Hippocampal formation (tissue), 2 donors: ENCODE measurements at regions not wholly inside any gene's neighbourhood (a gene's known extent, or its start where the extent isn't known, plus 50 kb on each side); places are given as distances from the start of the nearest gene placed in this dataset.
"Not testable (repeated sequence)": the region's sequence is repeated elsewhere in the genome, so short reads cannot be mapped to it uniquely, and the experiment has no call there.

ENCODE experiments used
- DNase-seq, 2 donors: peaks; one replicate each; lab custom pipeline; 2025; lab: John Stamatoyannopoulos, UW

DNA sequence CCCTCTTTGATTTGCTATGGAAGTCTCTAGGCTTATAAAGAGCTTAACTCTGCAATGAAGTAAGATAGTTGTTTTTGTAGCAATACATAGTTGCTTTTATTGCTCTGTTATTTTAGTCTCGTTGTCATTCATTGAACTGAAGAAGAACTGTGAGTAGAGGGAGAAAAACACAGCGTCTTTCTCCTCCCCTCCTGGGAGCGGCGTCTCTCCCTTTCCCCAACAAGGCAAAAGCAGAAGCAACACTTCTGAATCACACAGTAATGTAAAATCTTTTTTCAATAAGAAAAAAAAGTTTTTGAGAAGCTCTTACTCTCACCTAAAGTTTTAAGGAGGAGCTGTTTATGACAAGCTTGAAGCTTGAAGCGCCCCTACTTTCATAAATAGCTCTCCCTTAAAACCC, 119.3 kb upstream of the SLC7A14 start:
- DNase-seq, result no peak

DNA sequence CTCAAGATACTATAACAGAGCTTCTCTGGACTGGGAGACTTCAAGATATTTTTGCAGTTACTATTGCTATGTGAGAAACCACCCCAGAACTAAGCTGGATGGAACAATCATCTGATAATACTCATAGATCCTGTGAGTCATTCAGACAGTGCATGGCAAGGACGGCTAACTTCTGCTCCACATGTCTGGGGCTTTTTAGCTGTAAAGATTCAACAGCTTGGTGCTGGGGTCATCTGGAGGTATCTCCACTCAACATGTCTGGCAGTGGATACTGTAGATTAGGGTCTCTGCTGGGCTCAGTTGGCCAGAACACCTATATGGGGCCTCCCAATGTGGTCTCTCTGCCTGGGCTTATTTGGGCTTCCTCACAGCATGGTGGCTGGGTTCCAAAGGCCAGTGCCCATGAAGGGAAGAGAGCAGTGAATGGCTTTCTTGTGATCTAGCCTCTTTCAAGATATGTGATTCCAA, 117.3 kb upstream of the SLC7A14 start:
- no peak for DNase-seq

DNA sequence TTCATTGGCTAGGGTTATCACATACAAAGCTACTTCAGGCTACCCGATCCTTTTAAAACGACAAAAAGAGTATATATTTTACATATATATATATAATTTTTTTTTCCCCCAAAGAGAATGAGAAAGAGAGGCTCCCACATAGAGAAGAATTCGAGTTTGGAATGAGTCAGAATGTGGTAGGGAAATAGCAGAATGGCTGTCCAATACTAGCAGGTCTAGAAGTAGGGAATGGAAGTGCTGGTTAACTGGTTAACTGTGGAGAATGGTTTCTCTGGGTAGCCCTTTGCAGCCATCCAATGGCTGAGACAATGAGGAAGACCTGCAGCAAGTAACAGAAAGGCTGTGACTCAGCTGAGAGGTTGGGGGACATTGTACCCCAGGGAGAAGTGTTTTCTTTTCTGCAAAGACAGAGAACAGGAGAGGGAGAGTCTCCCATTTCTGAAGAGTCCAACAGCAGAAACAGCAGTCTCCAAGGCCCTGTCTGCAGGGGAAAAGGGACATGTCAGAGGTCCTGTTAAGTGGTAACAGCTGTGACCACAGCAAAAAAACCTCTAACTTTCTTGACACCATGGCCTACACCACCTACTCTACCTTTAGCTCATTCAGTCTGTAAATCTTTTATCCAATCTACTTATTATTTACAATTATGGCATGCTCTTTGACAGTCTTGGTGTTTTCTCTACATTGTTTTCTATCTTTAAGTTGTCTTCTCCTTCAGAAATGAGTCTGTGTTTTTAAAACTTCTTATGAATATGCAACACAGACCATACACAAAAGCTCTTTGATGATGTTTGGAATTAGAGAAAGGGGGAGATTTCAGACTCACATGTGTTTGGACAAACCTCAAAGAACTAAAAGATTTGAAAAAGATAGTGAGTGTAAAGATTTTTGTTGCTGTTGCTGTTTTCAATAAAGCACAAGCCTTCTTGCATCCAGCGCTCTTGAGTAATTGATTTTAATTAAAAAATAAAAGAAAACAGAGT, 116.1 kb upstream of the SLC7A14 start:
- no peak for DNase-seq

DNA sequence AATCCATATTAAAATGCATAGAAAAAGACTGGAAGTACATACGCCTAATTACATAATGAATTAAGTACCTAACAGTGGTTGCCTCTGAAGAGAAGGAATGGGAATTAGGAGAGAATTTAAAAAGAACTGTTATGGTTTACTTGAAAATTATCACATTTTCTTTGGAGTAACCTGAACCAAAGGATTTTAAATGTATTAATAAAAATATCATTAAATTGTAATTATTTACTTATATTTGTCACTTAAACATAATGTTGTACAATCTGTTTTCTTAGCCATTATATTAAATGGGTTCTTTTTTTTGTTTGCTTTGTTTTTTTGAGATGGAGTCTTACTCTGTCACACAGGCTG, 114.2 kb upstream of the SLC7A14 start:
- DNase-seq, result no peak

DNA sequence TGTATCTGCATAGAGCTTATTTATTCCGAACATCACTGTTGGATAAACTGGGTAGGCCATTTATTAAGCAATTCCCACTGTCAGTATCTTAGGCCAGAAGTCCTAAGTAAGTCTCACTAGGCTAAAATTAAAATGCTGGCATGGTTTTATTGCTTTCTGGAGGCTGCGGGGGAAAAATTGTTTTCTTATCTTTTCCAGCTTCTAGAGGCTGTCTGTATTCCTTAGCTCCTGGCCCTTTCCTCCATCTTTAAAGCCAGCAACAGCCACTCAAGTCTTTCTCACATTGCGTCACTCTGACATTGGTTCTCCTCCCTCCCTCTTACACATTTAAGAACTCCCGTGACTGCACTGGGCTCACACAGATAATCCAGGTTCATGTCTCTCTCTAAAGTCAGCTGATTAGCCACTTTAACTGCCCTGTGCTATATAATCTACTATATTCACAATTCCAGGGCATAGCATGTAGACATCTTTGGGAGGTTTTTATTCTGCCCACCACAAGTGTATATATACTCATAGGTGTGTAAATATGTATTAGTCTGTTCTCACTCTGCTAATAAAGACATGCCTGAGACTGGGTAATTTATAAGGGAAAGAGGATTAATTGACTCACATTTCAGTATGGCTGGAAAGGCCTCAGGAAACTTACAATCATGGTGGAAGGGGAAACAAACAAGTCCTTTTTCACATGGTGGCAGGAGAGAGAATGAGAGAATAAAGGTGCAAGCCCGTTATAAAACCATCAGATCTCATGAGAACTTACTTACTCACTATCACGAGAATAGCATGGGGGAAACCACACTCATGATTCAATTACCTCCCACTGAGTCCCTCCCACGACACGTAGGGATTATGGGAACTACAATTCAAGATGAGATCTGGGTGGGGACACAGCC, 113.5 kb upstream of the SLC7A14 start:
- no peak for DNase-seq

DNA sequence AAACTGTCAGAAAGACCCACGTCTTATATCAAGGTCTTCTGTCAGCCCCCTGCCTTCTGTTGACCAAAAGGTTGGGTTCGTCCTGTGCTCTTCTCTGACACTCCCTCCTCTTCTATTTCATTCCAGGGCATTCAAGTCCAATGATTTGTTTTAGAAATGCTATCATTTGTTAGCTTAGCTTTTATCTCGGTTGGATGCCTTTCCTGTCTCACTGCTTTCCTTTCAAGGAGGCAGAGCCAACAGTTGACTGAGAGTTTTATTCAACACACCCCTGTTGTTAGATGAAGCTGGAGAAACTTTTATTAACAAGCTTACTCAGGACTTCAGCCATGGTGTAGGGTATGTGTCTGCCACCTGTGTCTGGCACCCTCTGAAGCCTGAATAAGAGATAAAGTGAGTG, 112.0 kb upstream of the SLC7A14 start:
- DNase-seq, result no peak

DNA sequence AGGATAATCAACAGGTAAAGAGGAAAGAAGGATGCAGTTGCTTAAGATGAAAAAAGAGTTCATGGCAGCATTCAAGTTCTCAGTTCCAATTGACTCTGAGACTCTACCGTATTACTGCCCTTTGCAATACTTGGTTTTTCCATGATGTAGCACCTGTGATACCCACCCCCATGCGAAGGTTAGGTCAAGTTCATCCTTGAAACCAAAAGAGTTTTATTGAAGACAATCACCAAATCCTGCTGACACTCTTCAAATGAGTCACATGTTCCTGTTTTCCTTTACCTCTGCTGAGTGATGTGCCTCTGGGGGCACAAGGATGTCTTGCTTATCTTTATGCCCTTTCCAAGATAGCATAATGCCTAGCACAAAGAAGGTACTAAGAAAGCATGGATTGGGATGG, 111.3 kb upstream of the SLC7A14 start:
- no peak for DNase-seq

DNA sequence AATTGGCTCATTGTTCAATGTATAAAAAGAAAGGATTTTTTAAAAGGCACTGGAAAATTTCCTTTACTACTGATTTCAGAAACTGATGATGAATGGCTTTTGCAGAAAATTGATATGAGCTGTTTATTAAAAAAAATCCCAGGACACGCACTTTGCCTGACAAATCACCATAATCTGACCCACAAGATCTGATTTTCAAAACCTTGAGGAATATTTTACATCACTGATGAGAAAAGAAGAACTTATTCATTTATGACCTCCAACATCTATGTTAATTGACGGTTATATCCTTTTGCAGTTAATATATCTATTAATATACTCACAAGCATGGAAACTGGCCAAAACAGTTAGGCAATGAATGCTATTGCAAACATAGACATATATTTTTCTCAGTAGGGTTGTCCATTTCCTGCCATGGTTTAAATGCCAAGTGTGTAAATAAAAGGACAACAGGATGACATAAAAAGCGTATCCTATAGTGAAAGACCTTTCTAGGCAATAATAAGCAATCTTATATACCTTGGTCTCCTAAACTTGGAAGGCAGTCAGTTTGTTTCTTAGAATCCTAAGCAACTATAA, 109.7 kb upstream of the SLC7A14 start:
- no peak for DNase-seq

DNA sequence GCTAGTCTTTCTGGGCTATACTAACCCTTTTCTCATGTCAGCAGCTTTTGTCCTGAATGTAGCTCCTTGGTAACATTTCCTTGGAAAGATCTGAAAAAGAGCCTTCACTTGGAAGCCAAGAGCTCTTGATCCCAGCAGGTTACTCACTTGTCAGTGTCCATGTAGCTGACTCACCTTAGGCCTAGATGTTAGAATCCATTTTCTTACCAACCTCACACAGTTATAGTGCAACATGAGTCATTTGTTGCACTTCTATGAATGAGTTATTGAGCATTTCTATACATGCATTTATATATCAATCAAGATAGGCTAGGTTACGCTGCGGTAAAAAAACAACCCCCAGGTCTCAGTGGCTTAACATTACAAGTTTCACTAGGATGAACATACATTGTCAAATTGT, 106.8 kb upstream of the SLC7A14 start:
- DNase-seq, result no peak

DNA sequence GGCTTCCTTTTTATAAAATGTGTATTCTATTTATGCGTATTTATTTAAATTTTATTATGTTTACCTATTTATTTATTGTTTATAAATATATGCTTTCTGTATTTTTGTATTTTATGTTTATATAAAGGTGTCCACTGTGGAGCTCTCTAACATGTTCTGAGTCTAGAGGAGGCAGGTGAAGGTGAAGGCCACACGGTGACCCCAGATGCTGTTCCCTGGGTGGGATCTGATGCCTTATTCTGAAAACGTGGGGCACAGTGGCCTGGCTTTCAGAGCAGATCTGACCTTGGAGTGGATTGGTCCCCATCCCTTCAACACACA, 104.7 kb upstream of the SLC7A14 start:
- no peak for DNase-seq

DNA sequence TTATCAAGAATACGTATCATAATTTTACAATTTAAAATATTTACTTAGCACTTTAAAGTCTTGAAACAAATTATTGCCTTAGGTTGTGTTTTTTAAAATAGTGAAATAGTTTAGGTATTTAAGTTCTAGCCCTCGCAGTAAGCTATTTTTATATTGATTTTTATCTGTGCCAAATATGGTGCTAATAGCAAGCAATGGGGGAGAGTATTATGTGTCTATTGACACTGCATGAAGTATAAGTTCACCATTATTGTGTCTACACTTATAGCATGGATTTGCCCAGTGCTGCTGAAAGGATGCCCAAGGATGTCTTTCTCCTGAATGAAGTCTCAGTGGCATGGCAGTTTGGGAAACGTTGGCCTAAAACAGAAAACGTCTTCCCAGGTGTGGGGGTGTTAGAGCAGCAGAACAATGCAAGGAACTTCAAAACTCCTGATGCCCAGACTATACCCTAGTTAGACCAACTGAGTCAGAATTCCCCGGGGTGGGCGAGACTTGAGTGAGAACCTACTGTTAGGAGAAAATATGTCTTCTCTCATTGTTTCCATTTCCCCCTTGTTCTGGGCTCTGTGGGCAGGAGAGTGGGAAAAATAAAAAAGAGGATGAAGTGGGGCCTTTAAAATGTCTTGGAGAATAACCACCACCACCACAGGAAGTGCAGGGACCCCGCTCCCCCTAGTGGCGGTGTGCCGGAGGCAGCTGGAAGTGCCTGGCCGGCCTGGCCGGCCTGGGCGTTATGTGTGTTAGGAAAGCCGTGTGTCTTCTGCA, 104.2 kb upstream of the SLC7A14 start:
- peak; percentile 31 to 60 for DNase-seq

DNA sequence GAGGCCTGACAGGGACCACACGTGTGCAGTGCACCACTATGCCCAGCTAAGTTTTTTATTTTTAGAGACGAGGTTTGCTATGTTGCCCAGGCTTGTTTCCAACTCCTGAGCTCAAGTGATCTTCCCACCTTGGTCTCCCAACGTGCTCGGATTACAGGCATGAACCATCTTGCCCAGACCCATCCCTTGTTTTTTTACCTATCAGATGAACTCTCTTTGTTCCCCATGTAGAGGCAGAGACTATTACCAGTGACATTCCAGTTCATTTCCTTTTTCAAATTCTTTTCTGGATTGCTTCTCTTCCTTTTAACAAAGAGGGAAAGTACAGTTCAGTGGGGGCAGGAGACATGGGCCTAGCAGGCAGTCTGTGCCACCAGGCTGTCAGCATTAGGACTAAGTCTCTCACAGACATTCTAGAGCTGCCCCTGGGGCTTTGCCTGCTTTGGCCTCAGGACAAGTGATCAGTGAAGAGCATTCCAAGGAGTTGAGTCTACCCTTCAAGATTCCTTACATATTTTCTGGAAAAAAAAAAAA, 103.5 kb upstream of the SLC7A14 start:
- DNase-seq, result no peak

DNA sequence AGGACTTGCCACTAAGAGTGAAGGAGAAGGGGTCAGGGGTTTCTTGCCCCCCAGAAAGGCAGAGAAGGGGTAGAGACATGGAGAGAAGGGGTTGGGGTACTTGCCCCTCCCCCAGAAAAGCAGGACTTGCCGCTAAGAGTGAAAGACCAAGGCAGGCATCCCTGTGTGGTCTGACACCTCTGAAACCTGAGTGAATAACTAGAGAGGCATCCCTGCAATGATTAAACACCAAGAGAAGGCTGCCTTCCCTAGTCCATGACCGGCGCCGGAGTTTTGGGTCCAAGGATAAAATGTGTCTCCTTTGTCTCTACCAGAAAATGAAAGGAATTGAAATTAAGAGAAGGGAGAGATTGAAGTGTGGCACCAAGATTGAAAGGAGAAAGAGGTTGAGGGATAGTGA, 102.3 kb upstream of the SLC7A14 start:
- DNase-seq, result not testable (repeated sequence)

DNA sequence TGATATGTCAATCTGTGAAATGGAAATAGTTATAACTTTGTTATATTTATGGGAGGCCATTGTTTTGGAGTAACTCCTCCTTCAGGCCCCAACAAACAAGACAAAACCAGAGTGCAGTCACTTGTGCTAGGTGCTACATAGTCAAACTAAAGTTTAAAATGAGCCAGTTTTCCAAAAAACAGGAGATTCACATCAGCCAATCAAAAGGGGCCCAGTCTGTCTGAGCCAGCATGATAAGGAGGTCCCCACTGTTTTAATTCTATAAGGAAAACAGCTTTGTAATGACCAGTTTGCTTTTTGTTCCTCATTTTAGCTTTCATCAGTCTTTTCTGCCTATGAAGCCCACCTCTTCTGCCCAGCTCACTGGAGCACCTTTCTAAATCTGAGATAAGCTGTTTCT, 94.7 kb upstream of the SLC7A14 start:
- DNase-seq, result no peak

DNA sequence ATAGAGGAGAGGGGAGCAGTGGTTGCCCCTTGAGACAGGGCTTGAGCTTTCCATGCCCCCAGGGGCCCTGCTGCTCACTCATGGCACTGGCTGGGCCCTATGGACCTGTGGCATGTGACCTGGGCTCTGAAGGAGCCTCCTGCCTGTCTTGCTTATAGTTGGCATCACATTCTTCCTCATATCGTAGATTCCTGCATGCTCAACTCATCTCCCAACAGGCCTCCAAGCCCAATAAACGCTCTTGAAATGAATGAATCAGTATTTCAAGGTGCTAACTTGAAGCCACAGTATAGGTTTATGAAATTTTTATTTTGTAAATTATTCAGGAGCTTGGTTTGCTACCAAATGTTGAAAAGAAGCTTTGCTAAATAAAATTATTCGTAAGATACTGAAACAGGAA, 93.3 kb upstream of the SLC7A14 start:
- no peak for DNase-seq

DNA sequence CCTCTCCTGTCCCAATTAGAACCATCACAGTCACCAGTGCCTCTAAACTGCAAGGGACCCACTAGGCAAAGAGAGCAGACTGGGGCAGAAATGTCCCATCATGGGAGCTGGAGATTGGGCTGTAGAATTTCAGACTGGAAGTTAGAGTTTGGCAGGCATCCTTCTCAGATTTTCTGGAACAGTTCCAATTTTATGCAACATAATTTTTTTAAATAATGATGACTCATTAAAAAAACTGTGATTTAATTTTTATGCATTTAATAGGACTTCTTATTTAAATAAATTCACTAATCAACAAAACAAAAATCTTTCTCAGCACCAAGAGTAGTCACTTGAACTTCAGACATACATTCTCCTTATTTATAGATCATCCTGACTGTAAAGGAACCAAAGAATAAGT, 84.6 kb upstream of the SLC7A14 start:
- DNase-seq, result no peak

DNA sequence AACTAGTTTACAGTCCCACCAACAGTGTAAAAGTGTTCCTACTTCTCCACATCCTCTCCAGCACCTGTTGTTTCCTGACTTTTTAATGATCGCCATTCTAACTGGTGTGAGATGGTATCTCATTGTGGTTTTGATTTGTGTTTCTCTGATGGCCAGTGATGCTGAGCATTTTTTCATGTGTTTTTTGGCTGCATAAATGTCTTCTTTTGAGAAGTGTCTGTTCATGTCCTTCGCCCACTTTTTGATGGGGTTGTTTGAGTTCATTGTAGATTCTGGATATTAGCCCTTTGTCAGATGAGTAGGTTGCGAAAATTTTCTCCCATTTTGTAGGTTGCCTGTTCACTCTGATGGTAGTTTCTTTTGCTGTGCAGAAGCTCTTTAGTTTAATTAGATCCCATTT, 77.1 kb upstream of the SLC7A14 start:
- DNase-seq, result not testable (repeated sequence)

DNA sequence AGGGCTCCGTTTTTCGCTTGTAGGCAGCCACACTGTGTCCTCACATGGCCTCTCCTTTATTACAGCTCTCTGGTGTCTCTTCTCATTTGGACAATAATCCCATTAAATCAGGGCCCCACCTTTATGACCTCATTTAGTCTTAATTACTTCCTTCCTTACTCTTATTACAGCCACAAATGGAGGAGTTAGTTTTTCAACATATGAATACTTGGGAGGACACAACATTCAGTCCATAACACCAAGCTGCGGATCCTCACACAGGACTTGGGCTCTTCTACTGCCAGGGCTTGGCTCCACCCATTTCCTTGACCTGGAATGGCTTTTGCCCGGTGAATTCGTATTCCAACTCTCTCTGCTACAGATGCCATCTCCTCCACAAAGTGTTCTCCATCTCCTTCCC, 74.3 kb upstream of the SLC7A14 start:
- no peak for DNase-seq

DNA sequence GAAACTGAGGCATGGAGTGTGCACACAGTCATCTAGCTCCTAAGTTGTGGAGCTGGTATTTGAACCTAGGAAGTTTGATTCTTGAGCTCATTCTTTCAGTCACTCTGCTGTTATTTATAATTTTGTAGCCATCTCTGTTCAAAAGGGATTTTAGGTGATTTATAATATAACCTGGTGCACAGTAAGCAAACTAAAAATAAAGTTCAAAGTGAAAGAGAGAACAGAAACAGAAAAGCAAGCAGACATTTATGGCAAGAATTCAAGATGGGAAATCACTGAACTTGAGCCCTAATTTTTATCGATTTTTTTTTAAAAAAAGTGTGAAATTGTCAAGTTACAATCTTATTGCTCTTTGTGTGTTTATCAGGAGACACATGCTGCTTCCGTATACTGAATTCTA, 71.4 kb upstream of the SLC7A14 start:
- DNase-seq, result no peak

DNA sequence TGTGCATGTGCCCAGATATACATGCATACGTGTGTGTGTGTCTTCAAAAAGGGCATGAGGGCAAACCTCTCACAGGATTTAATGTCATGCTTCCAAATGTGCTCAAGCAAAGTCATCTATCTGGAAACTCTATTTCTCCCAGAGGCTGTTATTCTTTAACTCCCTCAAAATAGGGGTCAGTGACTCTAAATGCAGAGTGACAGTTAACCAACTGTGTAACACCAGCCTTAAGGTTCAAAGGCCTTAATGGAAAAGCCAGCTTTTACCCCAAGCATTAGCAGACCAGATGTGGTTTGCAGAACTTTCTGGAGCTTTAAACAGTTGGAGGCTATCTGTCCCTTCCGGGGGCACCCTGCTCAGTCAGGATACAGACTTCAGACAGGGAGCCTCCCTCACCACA, 70.4 kb upstream of the SLC7A14 start:
- DNase-seq, result no peak

DNA sequence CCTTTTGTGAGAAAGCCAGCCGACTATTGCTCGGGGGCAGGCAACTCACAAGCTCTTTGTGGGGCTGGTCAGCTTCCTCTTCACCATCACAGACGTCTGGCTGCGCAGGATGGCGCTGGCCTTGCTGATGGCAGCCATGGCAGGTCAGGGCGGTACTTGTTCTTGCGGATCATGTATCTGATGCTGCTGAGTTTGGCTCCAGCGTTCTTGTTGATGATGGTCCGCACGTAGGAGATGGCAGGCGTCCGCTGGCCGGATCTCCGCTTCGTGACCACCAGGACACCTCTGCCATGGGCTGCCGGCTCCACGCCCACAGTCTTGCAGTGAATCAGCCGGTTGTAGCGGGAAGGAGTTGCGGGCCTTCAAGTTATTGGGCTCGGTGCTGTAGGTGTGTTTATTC, 67.9 kb upstream of the SLC7A14 start:
- DNase-seq, result no peak
